NCI-H2227 (cell line): ENCODE measurements at regions not wholly inside any gene's neighbourhood (a gene's known extent, or its start where the extent isn't known, plus 50 kb on each side); places are given as distances from the start of the nearest gene placed in this dataset.
A peak's percentile ranks its signal among the peaks of the same experiment; 100 is the strongest.

Source experiments
- DNase-seq: peaks from one replicate; lab custom pipeline; 2025; ENCODE audit not compliant: unreplicated experiment; lab: John Stamatoyannopoulos, UW

- DNase-seq, result no peak
Measured at GRCh38 chr11:91188484-91188883, 965.6 kb upstream of the CHORDC1 start.

DNA sequence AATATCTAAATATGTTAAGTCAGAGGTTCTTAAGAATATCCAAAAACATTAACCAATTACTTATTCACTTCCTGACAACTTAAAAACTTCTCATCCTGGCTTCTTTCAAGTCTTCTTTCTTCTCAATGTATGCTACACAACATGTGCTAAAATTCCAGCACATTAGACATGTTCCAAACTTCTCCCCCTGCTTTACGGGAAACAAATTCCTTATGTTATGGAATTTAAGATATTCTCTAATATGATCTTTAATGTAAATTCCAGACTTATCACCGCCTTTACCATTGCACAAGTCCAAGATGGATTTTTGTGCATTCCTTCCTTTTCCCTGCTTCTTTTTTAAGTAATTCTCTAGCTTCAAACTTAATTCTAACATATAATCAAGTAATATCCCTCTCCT, 964.5 kb upstream of the CHORDC1 start:
- DNase-seq, result no peak

DNA sequence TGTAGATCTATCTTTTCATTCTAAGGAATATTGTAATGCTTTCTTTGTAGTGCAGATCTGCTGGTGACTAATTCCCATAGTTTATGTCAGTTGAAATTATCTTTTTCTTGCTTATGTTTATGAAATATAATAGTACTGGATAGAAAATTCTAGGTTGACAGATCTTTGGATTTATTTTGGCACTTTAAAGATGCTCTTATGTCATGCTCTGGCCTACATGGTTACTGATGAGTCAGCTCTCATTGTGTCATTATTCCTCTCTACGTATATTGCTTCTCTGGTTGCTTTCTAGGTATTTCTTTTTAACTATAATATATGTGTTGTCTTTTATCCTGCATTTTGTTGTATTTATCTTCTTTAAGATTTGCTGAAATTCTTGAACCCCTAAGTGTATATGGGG, 955.5 kb upstream of the CHORDC1 start:
- DNase-seq, result no peak

- no peak for DNase-seq
Measured at GRCh38 chr11:91174734-91175133, 951.9 kb upstream of the CHORDC1 start.

- peak; percentile 11 for DNase-seq
Measured at GRCh38 chr11:91174193-91174592, 951.3 kb upstream of the CHORDC1 start.

- no peak for DNase-seq
Measured at GRCh38 chr11:91173701-91174100, 950.9 kb upstream of the CHORDC1 start.

DNA sequence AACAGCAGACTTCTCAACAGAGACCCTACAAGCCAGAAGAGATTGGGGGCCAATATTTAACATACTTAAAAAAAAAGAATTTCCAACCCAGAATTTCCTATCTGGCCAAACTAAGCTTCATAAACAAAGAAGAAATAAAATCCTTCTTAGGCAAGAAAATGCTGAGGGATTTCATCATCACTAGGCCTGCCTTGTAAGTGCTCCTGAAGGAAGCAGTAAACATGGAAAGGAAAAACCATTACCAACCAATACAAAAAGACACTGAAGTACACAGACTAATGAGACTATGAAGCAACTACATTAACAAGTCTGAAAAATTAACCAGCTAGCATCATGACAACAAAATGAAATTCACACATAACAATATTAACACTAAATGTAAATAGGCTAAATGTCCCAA, 947.9 kb upstream of the CHORDC1 start:
- no peak for DNase-seq

DNA sequence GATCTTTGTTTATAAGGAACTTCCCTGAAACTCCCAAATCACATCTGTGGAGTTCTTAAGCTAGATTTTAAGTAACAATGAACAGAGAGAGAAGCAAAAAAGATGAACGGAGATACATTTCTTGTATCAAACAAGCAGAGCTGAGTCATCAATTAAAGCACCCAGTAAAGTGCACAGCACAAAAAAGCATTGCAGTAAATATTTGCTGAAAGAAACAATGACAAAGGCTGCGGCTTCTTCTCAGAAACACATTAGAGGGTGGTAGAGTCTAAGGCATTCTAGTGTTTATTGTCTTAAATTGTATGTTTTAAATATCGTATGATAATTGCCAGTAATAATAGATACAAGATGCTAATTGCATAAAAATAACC, 941.6 kb upstream of the CHORDC1 start:
- DNase-seq, result no peak

DNA sequence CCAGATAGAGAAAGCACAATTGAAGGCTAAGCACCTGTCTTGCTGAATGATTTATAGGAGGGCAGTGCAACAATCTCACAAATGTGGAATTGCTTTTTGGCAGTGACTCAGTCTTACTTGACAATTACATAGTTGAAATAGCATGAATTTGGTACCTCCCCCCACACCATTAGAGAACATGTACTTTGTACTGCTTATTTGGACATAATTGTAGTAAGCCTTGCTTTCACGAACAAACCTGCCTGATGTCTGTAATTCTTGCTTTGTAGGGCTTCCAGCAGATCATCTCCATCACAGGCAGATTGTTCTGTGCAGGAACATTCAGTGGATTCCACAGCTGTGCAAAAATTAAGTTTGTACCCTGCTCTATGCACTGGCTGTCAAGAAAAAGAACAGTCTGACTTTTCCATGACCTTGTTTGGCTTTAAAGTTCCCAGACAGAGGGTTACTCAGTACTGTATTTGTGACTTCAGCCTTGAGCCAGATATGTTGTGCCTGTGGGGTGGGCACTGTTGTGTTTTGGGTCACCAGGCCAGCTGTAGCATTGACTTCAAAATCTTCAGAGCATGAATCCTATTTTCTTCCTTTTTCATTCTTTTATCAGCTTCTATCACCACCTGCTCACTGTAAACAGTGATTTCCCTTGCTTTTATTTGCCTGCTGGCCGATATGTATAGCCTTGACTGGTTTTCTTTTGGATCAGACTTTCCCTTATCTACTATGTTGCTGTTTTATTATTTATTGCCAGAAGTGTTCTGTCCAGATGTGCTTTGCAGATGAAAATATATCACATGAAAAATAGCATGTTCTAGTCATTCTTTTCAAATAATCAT, 941.0 kb upstream of the CHORDC1 start:
- DNase-seq, result peak; percentile 87

GRCh38 chr11:91160661-91161060, 937.8 kb upstream of the CHORDC1 start:
- no peak for DNase-seq

DNA sequence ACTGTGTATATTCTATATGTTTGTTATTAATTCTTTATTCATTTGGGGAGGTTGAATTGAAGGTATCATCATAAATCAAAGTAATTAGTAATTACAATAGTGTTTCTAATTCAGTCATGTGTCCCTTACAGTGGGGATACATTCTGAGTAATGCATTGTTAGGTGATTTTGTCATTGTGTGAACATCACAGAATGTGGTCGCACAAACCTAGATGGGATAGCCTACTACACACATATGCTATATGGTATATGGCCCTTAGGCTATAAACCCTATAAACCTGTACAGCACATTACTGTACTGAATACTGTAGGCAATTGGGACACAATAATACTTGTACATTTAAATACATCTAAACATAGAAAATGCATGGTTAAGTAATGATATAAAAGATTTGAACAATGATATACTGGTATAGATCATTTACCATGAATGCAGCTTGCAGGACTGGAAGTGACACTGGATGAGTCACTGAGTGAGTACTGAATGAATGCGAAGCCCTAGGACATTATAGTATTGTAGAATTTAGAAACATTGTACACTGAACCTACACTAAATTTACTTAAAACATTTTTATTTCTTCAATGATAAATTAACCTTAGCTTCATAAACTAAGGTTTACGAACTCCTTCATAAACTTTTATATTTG, 936.2 kb upstream of the CHORDC1 start:
- no peak for DNase-seq

DNA sequence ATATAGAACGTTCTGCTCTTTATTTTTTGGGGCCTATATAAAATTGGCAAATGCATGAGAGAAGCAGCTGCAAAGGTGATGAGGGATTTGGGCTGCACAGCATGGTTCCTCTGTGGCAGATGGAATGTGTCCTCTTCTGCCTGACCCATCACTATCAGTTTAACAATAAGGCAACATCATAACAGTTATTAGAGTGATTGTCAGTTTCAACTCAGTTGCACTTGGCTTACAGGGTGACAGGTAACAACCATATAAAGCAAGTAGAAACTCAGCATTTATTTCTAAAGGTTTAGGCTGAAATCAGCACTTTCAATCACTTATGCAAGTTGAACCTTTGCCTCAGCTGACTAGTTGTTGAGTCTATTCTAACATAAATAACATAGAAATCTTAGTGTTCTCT, 935.4 kb upstream of the CHORDC1 start:
- DNase-seq, result peak; percentile 59

DNA sequence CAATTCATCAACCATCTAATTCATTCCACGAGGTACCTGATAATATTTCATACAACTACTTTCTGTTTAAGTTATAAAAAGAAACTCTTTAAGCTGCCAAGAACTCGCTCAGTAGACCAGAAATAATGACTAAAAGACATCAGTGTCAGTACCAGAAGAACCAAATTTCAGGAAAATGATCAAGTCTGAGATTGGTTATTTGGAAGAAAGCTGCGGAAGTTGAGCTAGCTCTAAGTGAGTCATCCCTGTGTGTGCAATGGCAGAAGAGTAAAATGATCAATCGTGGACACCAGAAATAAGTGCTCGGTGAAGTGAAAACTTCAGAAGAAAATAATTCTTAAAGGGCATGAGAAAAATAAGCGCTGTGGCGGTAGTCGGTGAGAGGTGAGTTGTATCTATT, 933.2 kb upstream of the CHORDC1 start:
- no peak for DNase-seq

GRCh38 chr11:91147885-91148284, 925.0 kb upstream of the CHORDC1 start:
- DNase-seq, result no peak

DNA sequence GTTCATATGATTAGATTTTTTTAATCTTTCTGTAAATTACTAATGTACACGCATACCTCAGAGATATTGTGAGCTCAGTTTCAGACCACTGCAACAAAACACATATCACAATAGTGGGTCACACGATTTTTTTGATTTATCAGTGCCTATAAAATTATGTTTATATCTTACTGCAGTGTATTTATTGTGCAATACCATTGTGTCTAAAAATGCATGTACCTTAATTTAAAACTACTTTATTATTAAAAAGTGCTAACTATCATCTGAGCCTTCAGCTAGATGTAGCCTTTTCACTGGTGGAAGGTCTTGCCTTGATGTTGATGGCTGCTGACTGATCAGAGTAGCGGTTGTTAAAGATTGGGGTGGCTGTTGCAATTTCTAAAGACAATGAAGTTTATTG, 918.8 kb upstream of the CHORDC1 start:
- DNase-seq, result no peak

GRCh38 chr11:91136631-91137030, 913.8 kb upstream of the CHORDC1 start:
- no peak for DNase-seq

DNA sequence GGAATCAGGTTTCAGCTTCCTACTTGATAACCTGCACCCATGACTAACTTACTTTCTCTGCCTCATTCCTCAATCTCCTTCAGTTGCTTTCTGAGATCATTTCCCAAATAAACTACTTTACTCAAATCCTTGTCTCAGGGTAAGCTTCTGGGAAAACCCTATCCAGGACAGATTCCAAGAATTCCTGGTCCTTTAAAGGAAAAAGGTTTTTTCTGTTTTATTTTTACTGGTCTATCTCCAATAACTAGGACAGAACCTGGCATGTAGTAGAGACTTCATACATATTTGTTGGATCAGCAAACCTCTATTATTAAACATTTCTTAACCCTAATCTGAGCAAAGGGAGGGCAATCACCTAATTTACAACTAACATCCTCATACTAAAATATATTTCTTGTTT, 910.5 kb upstream of the CHORDC1 start:
- no peak for DNase-seq

DNA sequence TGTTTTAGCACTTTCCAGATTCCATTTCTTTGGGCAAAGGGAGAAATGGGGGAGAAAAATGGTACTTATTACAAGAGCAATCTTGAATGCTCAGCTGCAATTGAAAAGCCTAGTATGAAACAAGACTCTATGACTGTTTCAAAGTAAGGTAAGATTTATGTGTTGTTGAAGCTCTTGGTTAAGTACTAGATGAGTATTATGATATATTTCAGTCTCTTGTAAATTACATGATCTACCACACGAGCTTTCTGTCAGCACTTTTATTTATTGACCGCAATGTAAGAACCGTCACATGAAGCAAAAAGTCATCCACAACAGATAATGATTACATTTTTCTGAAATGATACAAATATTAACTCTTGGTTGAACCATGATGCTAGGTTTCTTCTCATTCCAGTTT, 906.7 kb upstream of the CHORDC1 start:
- peak; percentile 44 for DNase-seq

- DNase-seq, result no peak
Measured at GRCh38 chr11:91124363-91124762, 901.5 kb upstream of the CHORDC1 start.

GRCh38 chr11:91115116-91115515, 892.3 kb upstream of the CHORDC1 start:
- DNase-seq, result no peak

GRCh38 chr11:91104237-91104636, 881.4 kb upstream of the CHORDC1 start:
- DNase-seq, result no peak

GRCh38 chr11:91100427-91100826, 877.6 kb upstream of the CHORDC1 start:
- DNase-seq, result no peak

DNA sequence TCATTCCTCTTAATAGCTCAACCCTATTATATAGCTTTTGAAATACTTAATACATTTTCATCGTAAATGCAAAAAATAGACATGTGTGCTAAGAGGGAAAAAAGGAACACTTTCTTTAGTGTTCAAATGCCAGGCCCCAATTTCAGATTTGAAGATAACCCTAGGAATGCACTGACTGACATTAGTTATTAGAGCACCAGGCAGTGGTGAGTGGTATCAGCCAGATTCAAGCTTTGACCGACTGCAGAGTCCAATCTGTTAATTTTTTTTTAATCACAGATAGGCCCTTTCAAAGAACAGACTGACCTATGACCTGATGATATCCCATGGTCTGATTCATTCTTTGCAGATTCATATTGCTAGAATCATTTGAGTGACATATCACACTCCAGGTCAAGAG, 874.2 kb upstream of the CHORDC1 start:
- DNase-seq, result no peak
